ENCODE measurements at regions not wholly inside any gene's neighbourhood (a gene's known extent, or its start where the extent isn't known, plus 50 kb on each side); places are given as distances from the start of the nearest gene placed in this dataset.
"Not testable (repeated sequence)": the region's sequence is repeated elsewhere in the genome, so short reads cannot be mapped to it uniquely, and the experiment has no call there.

DNA sequence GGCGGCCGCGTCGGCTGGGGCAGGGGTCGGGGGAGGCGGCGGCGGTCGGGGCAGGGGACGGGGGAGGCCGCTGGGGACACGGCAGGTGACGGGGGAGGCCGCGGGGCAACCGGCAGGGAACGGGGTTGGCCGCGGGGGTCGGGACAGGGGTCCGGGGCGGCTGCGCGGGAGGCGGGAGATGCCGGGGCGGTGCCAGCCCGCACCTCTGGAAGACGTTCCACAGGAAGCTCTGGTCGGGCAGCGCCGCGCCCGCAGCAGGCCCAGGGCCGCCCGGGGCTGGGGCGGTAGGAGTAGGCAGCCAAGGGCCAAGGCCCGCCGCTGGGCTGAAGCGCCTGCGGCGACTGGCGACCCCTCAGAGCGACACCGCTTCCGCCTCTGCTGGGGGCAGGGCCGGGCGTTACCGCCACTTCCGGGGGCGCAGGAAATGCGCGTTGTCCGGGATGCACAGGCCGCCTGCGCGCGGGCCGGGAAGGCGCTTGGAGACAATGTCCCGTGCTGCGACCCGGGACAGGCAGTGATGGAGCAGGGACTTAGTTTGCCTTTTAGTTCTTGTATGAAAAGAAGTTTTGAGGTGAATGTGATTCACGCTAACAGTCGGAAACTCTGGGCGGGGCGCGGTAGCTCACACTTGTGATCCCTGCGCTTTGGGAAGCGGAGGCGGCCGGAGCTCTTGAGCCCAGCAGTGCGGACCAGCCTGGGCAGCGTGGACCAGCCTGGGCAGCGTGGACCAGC is 110.0 kb upstream of the LPCAT1 start:
- H3K36me3 ChIP-seq (replicated peaks; ENCODE audit: insufficient read depth, low read depth), result no peaks in the 10 kb centered on the region
- H3K9me2 ChIP-seq (replicated peaks; ENCODE audit: insufficient read depth), result no peaks in the 10 kb centered on the region
- H3K27me3 ChIP-seq, result no peaks in the 10 kb centered on the region
- peak overlapping the region; percentile 80 for H3K4me2 ChIP-seq
- H3K4me3 ChIP-seq, result peak overlapping the region; percentile 49
- peak overlapping the region; percentile 65 for H3K27ac ChIP-seq
- DNase-seq (ENCODE audit: low spot score), result peak; percentile 91
- peak overlapping the region; percentile 62 for H2AFZ ChIP-seq
- no peaks in the 10 kb centered on the region for H3K4me1 ChIP-seq (ENCODE audit: insufficient read depth)
- peaks cover 5% of the 10 kb centered on the region for H3K79me2 ChIP-seq
- no peaks in the 10 kb centered on the region for H4K20me1 ChIP-seq (ENCODE audit: insufficient read depth, poor library complexity, severe bottlenecking)
- WGBS (ENCODE audit: low lambda C conversion rate, missing lambda C conversion rate), result 12% methylated on average over 43 of the region's 75 CpGs
- TF ChIP-seq EZH2phosphoT487 (IDR thresholded peaks at IDR 0.05; ENCODE audit: low read depth, severe bottlenecking, unreplicated experiment), result no peak
- TF ChIP-seq, protein P1, sequence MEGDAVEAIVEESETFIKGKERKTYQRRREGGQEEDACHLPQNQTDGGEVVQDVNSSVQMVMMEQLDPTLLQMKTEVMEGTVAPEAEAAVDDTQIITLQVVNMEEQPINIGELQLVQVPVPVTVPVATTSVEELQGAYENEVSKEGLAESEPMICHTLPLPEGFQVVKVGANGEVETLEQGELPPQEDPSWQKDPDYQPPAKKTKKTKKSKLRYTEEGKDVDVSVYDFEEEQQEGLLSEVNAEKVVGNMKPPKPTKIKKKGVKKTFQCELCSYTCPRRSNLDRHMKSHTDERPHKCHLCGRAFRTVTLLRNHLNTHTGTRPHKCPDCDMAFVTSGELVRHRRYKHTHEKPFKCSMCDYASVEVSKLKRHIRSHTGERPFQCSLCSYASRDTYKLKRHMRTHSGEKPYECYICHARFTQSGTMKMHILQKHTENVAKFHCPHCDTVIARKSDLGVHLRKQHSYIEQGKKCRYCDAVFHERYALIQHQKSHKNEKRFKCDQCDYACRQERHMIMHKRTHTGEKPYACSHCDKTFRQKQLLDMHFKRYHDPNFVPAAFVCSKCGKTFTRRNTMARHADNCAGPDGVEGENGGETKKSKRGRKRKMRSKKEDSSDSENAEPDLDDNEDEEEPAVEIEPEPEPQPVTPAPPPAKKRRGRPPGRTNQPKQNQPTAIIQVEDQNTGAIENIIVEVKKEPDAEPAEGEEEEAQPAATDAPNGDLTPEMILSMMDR (IDR thresholded peaks at IDR 0.05; ENCODE audit: poor library complexity), result no peak
- no peak for TF ChIP-seq EZH2 (IDR thresholded peaks at IDR 0.05; ENCODE audit: borderline replicate concordance)
- H3K9me3 ChIP-seq (ENCODE audit: low read depth), result no peaks in the 10 kb centered on the region

DNA sequence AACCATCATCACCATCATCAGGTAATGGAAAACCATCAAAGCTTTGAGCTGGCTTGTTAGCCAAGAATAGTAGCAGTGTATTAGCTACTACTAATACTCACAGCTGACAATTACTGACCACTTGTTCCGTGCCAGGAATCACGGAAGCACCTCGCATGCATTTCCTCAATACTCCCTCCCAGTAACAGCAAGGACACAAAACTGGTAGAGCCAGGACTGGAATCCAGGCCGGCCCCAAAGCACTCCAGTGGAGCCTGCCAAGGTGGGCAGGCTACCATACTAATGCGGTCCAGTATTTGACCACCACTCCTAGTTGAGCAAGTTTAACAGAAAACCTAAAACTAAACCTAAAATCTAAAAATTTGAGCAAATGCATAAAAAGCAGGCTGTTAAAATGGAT is 107.2 kb upstream of the LPCAT1 start:
- not testable (repeated sequence) for H3K4me1 ChIP-seq (ENCODE audit: insufficient read depth); H3K27me3 ChIP-seq
- WGBS (ENCODE audit: low lambda C conversion rate, missing lambda C conversion rate), result 95% methylated on average over 5 of the region's 5 CpGs

DNA sequence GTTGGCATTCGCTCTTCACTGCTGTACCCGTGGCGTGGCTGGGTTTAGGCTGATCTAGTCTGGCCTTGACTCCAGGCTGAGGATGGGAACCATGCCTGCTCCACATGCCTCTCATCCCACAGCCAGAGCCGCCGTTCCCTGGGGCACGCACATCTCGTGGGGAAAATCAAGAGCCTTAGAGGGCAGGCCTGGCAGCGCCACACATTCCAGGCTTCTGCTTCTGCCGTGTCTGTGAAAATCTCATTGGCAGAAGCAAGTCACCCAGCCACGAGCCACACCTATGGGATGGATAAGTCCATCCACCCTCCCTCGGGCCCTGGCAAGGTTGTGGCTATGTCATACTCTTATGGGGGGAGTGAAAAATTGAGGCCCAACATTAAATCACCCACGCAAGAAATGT is 102.6 kb upstream of the LPCAT1 start:
- not testable (repeated sequence) for H3K27ac ChIP-seq; DNase-seq (ENCODE audit: low spot score); H3K4me2 ChIP-seq; H3K36me3 ChIP-seq (replicated peaks; ENCODE audit: insufficient read depth, low read depth); H2AFZ ChIP-seq; H4K20me1 ChIP-seq (ENCODE audit: insufficient read depth, poor library complexity, severe bottlenecking); H3K27me3 ChIP-seq; H3K4me3 ChIP-seq; H3K9me2 ChIP-seq (replicated peaks; ENCODE audit: insufficient read depth); H3K79me2 ChIP-seq; H3K9me3 ChIP-seq (ENCODE audit: low read depth); H3K4me1 ChIP-seq (ENCODE audit: insufficient read depth)
- 98% methylated on average over 12 of the region's 12 CpGs for WGBS (ENCODE audit: low lambda C conversion rate, missing lambda C conversion rate)

More for the DNA sequence above, 107.2 kb upstream of the LPCAT1 start:
- H3K9me3 ChIP-seq (ENCODE audit: low read depth); DNase-seq (ENCODE audit: low spot score); H3K4me2 ChIP-seq; H3K4me3 ChIP-seq; H3K36me3 ChIP-seq (replicated peaks; ENCODE audit: insufficient read depth, low read depth); H2AFZ ChIP-seq; H4K20me1 ChIP-seq (ENCODE audit: insufficient read depth, poor library complexity, severe bottlenecking); H3K27ac ChIP-seq; H3K9me2 ChIP-seq (replicated peaks; ENCODE audit: insufficient read depth); H3K79me2 ChIP-seq: not testable (repeated sequence)

DNA sequence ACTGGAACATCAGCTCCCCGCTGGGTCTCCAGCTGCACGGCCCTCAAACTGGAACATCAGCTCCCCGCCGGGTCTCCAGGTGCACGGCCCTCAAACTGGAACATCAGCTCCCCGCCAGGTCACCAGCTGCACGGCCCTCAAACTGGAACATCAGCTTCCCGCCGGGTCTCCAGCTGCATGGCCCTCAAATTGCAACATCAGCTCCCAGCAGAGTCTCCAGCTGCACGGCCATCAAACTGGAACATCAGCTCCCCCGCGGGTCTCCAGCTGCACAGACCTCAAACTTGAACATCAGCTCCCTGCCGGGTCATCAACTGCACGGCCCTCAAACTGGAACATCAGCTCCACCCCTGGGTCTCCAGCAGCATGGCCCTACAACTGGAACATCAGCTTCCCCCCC is 95.8 kb upstream of the LPCAT1 start:
- not testable (repeated sequence) for H3K4me3 ChIP-seq; H3K4me1 ChIP-seq (ENCODE audit: insufficient read depth); DNase-seq (ENCODE audit: low spot score); H3K27ac ChIP-seq; H3K36me3 ChIP-seq (replicated peaks; ENCODE audit: insufficient read depth, low read depth); H3K4me2 ChIP-seq; H3K79me2 ChIP-seq; H4K20me1 ChIP-seq (ENCODE audit: insufficient read depth, poor library complexity, severe bottlenecking); H3K9me3 ChIP-seq (ENCODE audit: low read depth); H2AFZ ChIP-seq; H3K9me2 ChIP-seq (replicated peaks; ENCODE audit: insufficient read depth); H3K27me3 ChIP-seq
- 96% methylated on average over 14 of the region's 14 CpGs for WGBS (ENCODE audit: low lambda C conversion rate, missing lambda C conversion rate)

DNA sequence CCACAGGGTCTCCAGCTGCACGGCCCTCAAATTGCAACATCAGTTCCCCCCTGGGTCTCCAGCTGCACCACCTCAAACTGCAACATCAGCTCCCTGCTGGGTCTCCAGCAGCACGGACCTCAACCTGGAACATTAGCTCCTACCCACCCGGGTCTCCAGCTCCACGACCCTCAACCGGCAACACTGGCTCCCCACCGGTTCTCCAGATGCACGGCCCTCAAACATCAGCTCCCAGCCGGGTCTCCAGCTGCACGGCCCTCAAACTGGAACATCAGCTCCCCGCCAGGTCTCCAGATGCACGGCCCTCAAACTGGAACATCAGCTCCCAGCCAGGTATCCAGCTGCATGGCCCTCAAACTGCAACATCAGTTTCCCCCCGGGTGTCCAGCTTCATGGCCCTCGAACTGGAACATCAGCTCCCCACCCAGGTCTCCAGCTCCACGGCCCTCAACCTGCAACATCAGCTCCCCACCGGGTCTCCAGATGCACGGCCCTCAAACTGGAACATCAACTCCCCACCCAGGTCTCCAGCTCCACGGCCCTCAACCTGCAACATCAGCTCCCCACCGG is 94.6 kb upstream of the LPCAT1 start:
- not testable (repeated sequence) for H3K79me2 ChIP-seq; H3K27me3 ChIP-seq; DNase-seq (ENCODE audit: low spot score); H3K4me2 ChIP-seq; H3K4me3 ChIP-seq; H3K27ac ChIP-seq; H3K9me2 ChIP-seq (replicated peaks; ENCODE audit: insufficient read depth); H3K4me1 ChIP-seq (ENCODE audit: insufficient read depth); H4K20me1 ChIP-seq (ENCODE audit: insufficient read depth, poor library complexity, severe bottlenecking); H2AFZ ChIP-seq; H3K36me3 ChIP-seq (replicated peaks; ENCODE audit: insufficient read depth, low read depth); H3K9me3 ChIP-seq (ENCODE audit: low read depth)
- WGBS (ENCODE audit: low lambda C conversion rate, missing lambda C conversion rate), result 92% methylated on average over 18 of the region's 18 CpGs

GRCh38 chr5:1617236-1617755 is 93.5 kb upstream of the LPCAT1 start:
- not testable (repeated sequence) for H3K4me1 ChIP-seq (ENCODE audit: insufficient read depth); H3K27ac ChIP-seq; H3K79me2 ChIP-seq; H4K20me1 ChIP-seq (ENCODE audit: insufficient read depth, poor library complexity, severe bottlenecking); H2AFZ ChIP-seq; H3K9me2 ChIP-seq (replicated peaks; ENCODE audit: insufficient read depth); DNase-seq (ENCODE audit: low spot score); H3K27me3 ChIP-seq; H3K9me3 ChIP-seq (ENCODE audit: low read depth); H3K36me3 ChIP-seq (replicated peaks; ENCODE audit: insufficient read depth, low read depth); H3K4me2 ChIP-seq; H3K4me3 ChIP-seq
- WGBS (ENCODE audit: low lambda C conversion rate, missing lambda C conversion rate), result 94% methylated on average over 13 of the region's 16 CpGs

GRCh38 chr5:1613515-1613914 is 89.8 kb upstream of the LPCAT1 start:
- not testable (repeated sequence) for H3K27ac ChIP-seq; H3K4me1 ChIP-seq (ENCODE audit: insufficient read depth); H3K4me3 ChIP-seq; H2AFZ ChIP-seq; H3K27me3 ChIP-seq; DNase-seq (ENCODE audit: low spot score); H3K4me2 ChIP-seq; H3K9me2 ChIP-seq (replicated peaks; ENCODE audit: insufficient read depth); H4K20me1 ChIP-seq (ENCODE audit: insufficient read depth, poor library complexity, severe bottlenecking); H3K36me3 ChIP-seq (replicated peaks; ENCODE audit: insufficient read depth, low read depth); H3K9me3 ChIP-seq (ENCODE audit: low read depth); H3K79me2 ChIP-seq
- WGBS (ENCODE audit: low lambda C conversion rate, missing lambda C conversion rate), result 95% methylated on average over 9 of the region's 13 CpGs

DNA sequence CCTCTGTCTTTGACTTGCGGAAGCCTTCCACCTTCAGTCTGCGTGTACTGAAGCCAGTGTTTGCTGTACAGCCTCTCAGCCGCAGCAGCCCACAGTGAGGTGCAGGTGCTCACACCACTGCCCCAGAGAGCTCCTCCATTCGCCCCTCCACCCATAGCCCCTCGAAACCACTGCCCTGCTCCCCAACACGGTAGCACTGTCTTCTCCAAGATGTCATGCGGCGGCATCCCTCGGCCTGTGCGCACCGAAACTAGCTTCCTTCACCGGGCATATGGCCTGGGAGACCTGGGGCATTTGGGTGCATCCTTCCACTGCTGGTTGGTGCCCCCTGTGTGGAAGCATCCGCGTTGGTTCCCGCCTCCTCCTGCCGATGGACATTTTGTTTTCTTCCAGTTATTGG is 86.8 kb upstream of the LPCAT1 start:
- H3K79me2 ChIP-seq; DNase-seq (ENCODE audit: low spot score); H3K9me3 ChIP-seq (ENCODE audit: low read depth); H2AFZ ChIP-seq; H3K4me2 ChIP-seq; H3K9me2 ChIP-seq (replicated peaks; ENCODE audit: insufficient read depth); H4K20me1 ChIP-seq (ENCODE audit: insufficient read depth, poor library complexity, severe bottlenecking); H3K27ac ChIP-seq; H3K27me3 ChIP-seq; H3K4me3 ChIP-seq; H3K36me3 ChIP-seq (replicated peaks; ENCODE audit: insufficient read depth, low read depth); H3K4me1 ChIP-seq (ENCODE audit: insufficient read depth): not testable (repeated sequence)
- 92% methylated on average over 16 of the region's 16 CpGs for WGBS (ENCODE audit: low lambda C conversion rate, missing lambda C conversion rate)
